22Rv1 (cell line): ENCODE measurements at regions not wholly inside any gene's neighbourhood (a gene's known extent, or its start where the extent isn't known, plus 50 kb on each side); places are given as distances from the start of the nearest gene placed in this dataset.

Source experiments
- H3K27ac ChIP-seq: fragments of 450-650 bp; 2 replicates; pipeline ENCODE4 v1.5.1; 2017
- CTCF ChIP-seq: fragments of 450-650 bp; IDR thresholded peaks from 2 replicates; pipeline ENCODE4 v1.5.1; 2017; ENCODE audit warnings: mild to moderate bottlenecking
- ZFX ChIP-seq: fragments of 450-650 bp; IDR thresholded peaks from 2 replicates; pipeline ENCODE4 v1.6.1; 2017; ENCODE audit warnings: antibody characterized with exemption, borderline replicate concordance

- H3K27ac ChIP-seq: no peak overlapping the region
- no peak for TF ChIP-seq CTCF
- TF ChIP-seq ZFX: no peak
Measured at GRCh38 chr2:146451972-146452371, 1392.9 kb upstream of the ACVR2A start.

DNA sequence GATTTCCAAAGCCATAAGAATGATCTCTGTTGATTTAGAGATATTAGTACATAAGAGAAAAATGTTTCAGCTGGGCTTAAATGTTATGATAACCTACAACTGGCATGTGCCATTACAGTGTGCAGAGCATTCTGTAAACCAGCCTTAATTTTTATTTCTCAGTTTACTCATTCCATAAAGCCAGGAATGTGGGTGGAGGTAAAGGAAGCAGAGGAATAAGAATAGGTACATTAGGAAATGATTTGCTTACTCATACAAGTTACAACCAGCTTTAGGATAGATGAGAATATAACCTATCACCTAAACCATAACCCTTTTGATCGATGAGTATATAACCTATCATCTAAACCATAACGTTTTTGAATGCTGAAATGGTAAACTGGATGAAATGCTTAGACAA is 1394.7 kb upstream of the ACVR2A start:
- no peak for TF ChIP-seq CTCF
- TF ChIP-seq ZFX: no peak

DNA sequence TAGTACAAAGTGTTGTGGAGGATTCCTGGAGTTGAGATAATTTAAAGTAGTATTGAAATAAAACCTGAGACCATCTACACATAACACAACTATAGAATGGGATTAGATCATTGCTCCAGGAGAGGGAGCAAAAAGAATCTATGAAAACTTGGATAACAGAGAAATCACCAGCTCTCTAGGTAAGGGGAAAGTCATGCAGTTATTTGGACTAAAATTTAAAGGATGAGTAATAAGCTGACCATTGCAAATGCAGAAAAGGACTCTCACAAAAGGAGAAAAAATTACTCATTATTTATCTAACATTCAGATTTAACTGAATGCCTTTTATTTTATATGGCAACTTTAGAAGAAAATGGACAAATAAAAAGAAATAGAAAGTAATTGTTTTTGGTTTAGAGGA is 1399.8 kb upstream of the ACVR2A start:
- TF ChIP-seq ZFX (no peak), CTCF (no peak)
- no peak overlapping the region for H3K27ac ChIP-seq

More for the DNA sequence above, 1394.7 kb upstream of the ACVR2A start:
- H3K27ac ChIP-seq: no peak overlapping the region

GRCh38 chr2:146444085-146444484 is 1400.7 kb upstream of the ACVR2A start:
- TF ChIP-seq CTCF: no peak
- no peak for TF ChIP-seq ZFX

GRCh38 chr2:146438246-146438645 is 1406.6 kb upstream of the ACVR2A start:
- TF ChIP-seq ZFX (no peak), CTCF (no peak)
- H3K27ac ChIP-seq: no peak overlapping the region

More at GRCh38 chr2:146444085-146444484, 1400.7 kb upstream of the ACVR2A start:
- H3K27ac ChIP-seq: no peak overlapping the region

DNA sequence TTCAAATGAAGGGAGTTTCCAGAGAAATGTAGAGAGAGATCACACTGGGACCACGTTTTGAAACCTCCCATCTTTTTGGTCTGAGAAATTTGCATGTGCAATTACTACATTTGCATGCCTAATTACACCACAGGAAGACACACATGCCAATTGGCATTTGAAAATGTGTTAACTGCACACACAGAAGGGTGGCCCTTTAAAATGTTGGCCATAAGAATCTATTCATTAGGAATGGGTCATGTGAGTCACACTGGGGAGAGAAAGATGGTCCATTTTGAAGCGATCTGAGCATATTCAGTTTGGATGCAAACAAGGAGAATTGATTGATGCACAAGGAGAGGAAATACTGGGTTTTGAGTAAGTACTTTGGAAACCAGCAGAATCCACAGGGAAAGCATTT is 1407.1 kb upstream of the ACVR2A start:
- TF ChIP-seq CTCF (no peak), ZFX (no peak)
- H3K27ac ChIP-seq: no peak overlapping the region

DNA sequence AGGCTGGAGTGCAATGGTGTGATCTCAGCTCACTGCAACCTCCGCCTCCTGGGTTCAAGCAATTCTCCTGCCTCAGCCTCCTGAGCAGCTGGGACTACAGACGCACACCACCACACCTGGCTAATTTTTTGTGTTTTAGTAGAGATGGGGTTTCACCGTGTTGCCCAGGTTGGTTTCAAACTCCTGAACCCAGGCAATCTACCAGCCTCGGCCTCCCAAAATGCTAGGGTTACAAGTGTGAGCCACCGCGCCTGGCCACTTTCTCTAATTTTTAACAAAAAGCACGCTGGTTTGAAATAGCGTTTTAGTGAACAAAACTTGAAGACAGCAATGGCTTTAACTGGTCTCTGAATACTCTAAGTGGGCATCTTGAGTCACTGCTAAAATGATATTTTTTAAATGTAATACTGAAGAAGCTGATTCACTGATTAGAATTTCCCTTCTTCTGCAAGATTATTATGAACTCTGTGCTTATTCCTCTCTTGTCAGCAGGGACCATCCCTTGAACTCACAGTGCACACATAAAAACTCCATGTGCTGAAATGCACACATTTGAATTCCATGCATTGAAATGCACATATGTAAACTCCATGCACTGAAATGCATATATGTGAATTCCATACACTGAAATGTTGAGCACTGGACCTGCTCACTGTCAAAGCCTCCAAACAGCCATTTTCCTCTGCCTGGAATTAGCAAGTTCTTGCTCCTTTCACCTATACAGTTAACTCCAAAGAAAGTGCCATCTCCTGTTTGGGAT is 1411.5 kb upstream of the ACVR2A start:
- TF ChIP-seq ZFX (no peak), CTCF (no peak)
- H3K27ac ChIP-seq: no peak overlapping the region
